ENCODE measurements at regions not wholly inside any gene's neighbourhood (a gene's known extent, or its start where the extent isn't known, plus 50 kb on each side); places are given as distances from the start of the nearest gene placed in this dataset.

DNA sequence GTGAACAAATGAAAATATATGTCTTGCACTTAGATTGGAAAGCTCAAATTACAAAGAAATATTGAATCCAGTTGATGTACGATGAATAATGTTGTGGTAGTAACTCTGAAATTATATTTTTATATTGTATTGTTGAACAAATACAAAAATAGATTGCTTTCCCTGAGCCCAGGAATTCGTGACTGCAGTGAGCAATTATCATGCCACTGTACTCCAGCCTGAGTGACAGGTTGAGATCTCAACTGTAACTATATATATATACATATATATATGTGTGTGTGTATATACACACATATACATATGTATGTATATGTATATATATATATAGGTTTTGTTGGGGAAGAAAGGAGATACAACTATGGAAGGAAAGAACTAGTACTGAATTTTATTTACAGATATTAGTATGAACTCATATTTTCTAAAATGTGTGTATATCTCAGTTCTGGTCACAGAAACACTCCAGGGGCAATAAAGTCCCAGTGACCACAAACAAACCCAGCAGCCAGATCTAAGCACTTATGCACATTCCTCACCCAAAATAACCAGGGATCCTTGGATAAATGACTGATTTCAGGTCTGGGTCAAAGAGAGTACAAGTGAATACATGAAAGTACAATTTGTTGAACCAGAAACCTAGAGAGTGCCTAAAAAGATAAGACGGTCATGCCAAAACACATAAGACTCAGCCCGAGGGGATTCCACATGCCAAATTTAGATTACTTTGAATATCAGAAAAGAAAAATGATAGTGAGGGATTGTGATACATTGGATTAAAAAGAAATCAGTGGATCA lies 146.3 kb downstream of the TMX3 start:
- H3K36me3 ChIP-seq (ENCODE audit: low read depth), result no peaks in the 10 kb centered on the region
- no peak overlapping the region for H3K27ac ChIP-seq (ENCODE audit: poor library complexity, severe bottlenecking)
- no peak overlapping the region for H3K4me3 ChIP-seq (ENCODE audit: severe bottlenecking)
- H3K9me3 ChIP-seq (ENCODE audit: severe bottlenecking), result no peaks in the 10 kb centered on the region
- no peaks in the 10 kb centered on the region for H3K27me3 ChIP-seq (ENCODE audit: insufficient read depth, poor library complexity, severe bottlenecking)
- DNase-seq (ENCODE audit: low spot score), result no peak
- ATAC-seq (ENCODE audit: low read depth), result no peak
- no peaks in the 10 kb centered on the region for H3K4me1 ChIP-seq (ENCODE audit: insufficient read depth, poor library complexity, severe bottlenecking)
- TF ChIP-seq, protein P1, sequence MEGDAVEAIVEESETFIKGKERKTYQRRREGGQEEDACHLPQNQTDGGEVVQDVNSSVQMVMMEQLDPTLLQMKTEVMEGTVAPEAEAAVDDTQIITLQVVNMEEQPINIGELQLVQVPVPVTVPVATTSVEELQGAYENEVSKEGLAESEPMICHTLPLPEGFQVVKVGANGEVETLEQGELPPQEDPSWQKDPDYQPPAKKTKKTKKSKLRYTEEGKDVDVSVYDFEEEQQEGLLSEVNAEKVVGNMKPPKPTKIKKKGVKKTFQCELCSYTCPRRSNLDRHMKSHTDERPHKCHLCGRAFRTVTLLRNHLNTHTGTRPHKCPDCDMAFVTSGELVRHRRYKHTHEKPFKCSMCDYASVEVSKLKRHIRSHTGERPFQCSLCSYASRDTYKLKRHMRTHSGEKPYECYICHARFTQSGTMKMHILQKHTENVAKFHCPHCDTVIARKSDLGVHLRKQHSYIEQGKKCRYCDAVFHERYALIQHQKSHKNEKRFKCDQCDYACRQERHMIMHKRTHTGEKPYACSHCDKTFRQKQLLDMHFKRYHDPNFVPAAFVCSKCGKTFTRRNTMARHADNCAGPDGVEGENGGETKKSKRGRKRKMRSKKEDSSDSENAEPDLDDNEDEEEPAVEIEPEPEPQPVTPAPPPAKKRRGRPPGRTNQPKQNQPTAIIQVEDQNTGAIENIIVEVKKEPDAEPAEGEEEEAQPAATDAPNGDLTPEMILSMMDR (IDR thresholded peaks at IDR 0.05; ENCODE audit: poor library complexity, severe bottlenecking), result no peak

DNA sequence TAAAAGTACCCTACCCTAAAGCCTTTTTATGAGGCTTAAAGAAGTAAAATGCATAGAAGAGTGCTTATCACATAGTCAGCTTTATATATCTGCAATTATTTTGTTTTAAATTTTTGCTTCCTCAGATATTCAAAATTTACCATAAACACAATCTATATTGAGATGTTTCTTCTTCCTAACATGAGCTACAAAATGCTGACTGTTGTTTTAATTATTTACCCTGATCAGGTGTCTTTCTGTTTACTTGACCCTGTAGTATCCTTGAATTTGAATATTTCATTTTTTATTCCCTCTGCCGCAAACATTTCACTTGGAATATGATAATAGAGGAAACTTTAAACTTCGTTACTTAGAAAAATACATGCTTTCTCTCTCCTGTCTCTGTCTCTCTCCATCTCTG lies 147.9 kb downstream of the TMX3 start:
- no peak overlapping the region for H3K4me3 ChIP-seq (ENCODE audit: severe bottlenecking)
- H3K4me1 ChIP-seq (ENCODE audit: insufficient read depth, poor library complexity, severe bottlenecking), result no peaks in the 10 kb centered on the region
- H3K27me3 ChIP-seq (ENCODE audit: insufficient read depth, poor library complexity, severe bottlenecking), result no peaks in the 10 kb centered on the region
- no peaks in the 10 kb centered on the region for H3K9me3 ChIP-seq (ENCODE audit: severe bottlenecking)
- TF ChIP-seq, protein P1 (IDR thresholded peaks at IDR 0.05; ENCODE audit: poor library complexity, severe bottlenecking), result no peak
- no peaks in the 10 kb centered on the region for H3K36me3 ChIP-seq (ENCODE audit: low read depth)
- ATAC-seq (ENCODE audit: low read depth) (no peak), DNase-seq (ENCODE audit: low spot score) (no peak)
- no peak overlapping the region for H3K27ac ChIP-seq (ENCODE audit: poor library complexity, severe bottlenecking)

DNA sequence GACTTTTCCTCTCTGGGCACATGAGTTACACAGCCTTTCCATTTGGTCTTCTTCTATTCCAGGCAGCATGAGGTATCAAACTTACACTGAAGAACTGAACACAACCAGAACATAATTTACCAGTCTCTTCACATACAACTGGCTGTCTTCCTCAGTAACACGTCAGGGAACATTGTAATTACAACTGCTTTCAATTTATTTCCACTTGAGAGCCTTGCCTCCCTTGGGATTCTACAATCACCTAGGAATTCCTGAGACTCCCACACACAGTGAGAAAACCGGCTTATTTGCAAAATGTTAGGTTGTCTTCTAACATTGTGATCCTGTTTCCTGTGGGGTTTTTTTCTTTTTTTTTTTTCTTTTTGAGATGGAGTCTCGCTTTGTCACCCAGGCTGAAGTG lies 149.9 kb downstream of the TMX3 start:
- H3K9me3 ChIP-seq (ENCODE audit: severe bottlenecking), result no peaks in the 10 kb centered on the region
- no peak for ATAC-seq (ENCODE audit: low read depth)
- DNase-seq (ENCODE audit: low spot score), result no peak
- H3K27me3 ChIP-seq (ENCODE audit: insufficient read depth, poor library complexity, severe bottlenecking), result no peaks in the 10 kb centered on the region
- no peak overlapping the region for H3K4me3 ChIP-seq (ENCODE audit: severe bottlenecking)
- TF ChIP-seq, protein P1 (IDR thresholded peaks at IDR 0.05; ENCODE audit: poor library complexity, severe bottlenecking), result no peak
- H3K27ac ChIP-seq (ENCODE audit: poor library complexity, severe bottlenecking), result no peak overlapping the region
- H3K4me1 ChIP-seq (ENCODE audit: insufficient read depth, poor library complexity, severe bottlenecking), result no peaks in the 10 kb centered on the region
- H3K36me3 ChIP-seq (ENCODE audit: low read depth), result no peaks in the 10 kb centered on the region

GRCh38 chr18:68564351-68564750 lies 150.6 kb downstream of the TMX3 start:
- TF ChIP-seq, protein P1 (IDR thresholded peaks at IDR 0.05; ENCODE audit: poor library complexity, severe bottlenecking), result no peak
- Histone ChIP-seq H3K4me1 (ENCODE audit: insufficient read depth, poor library complexity, severe bottlenecking) (no peaks in the 10 kb centered on the region), H3K4me3 (ENCODE audit: severe bottlenecking) (no peak overlapping the region), H3K9me3 (ENCODE audit: severe bottlenecking) (no peaks in the 10 kb centered on the region), H3K27ac (ENCODE audit: poor library complexity, severe bottlenecking) (no peak overlapping the region), H3K36me3 (ENCODE audit: low read depth) (no peaks in the 10 kb centered on the region), H3K27me3 (ENCODE audit: insufficient read depth, poor library complexity, severe bottlenecking) (no peaks in the 10 kb centered on the region)
- ATAC-seq (ENCODE audit: low read depth) (no peak), DNase-seq (ENCODE audit: low spot score) (no peak)

DNA sequence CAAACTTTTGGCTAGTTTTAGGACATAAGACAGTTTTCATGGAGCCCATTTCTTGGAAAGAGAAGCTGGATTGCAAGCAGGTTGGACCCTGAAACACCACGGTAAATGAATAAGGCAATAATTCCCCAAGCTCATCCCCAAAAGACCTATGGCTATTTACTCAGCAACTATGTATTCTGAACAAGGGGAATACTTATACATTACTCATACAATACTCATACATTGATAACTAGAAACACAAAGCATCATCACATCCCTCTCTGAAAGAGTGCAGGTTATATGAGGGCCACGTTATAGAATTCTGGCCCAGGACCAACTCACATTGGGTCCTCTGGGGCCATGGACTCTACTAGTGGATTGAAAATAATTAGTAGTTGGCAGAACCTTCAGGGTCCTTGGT lies 154.8 kb downstream of the TMX3 start:
- ATAC-seq (ENCODE audit: low read depth), result no peak

More for the DNA sequence above, 154.8 kb downstream of the TMX3 start:
- Histone ChIP-seq H3K4me1 (ENCODE audit: insufficient read depth, poor library complexity, severe bottlenecking) (no peaks in the 10 kb centered on the region), H3K36me3 (ENCODE audit: low read depth) (no peaks in the 10 kb centered on the region), H3K27ac (ENCODE audit: poor library complexity, severe bottlenecking) (no peak overlapping the region), H3K9me3 (ENCODE audit: severe bottlenecking) (no peaks in the 10 kb centered on the region), H3K27me3 (ENCODE audit: insufficient read depth, poor library complexity, severe bottlenecking) (no peaks in the 10 kb centered on the region), H3K4me3 (ENCODE audit: severe bottlenecking) (no peak overlapping the region)
- TF ChIP-seq, protein P1 (IDR thresholded peaks at IDR 0.05; ENCODE audit: poor library complexity, severe bottlenecking), result no peak
- no peak for DNase-seq (ENCODE audit: low spot score)

Data from RWPE2 (cell line).